Urinary bladder (tissue), 3 donors: ENCODE measurements at regions not wholly inside any gene's neighbourhood (a gene's known extent, or its start where the extent isn't known, plus 50 kb on each side); places are given as distances from the start of the nearest gene placed in this dataset.

Experiments
- DNase-seq: peaks from one replicate; pipeline ENCODE4 v3.0.0-alpha.2; 2015; ENCODE audit errors: extremely low spot score
- H3K27ac ChIP-seq: one replicate; pipeline ENCODE4 v1.5.1; 2013; ENCODE audit warnings: low read depth, mild to moderate bottlenecking, moderate library complexity
- H3K36me3 ChIP-seq: one replicate; pipeline ENCODE4 v1.6.1; 2013; ENCODE audit warnings: mild to moderate bottlenecking, moderate library complexity; ENCODE audit not compliant: insufficient read depth
- H3K4me1 ChIP-seq: one replicate; pipeline ENCODE4 v1.6.1; 2013; ENCODE audit warnings: mild to moderate bottlenecking, moderate library complexity; ENCODE audit not compliant: insufficient read depth
- H3K4me3 ChIP-seq: one replicate; pipeline ENCODE4 v1.5.1; 2013; ENCODE audit warnings: low read depth, low read length
- WGBS: extraction: QIAGEN DNeasy Blood & Tissue Kit; methylation state at CpG from one replicate; pipeline ENCODE4 v1.1.7; 2013; 5-methylcytosine and 5-hydroxymethylcytosine counted together
- donor health status: healthy with polysubstance abuse.
- donor health status: healthy.

- H3K4me3 ChIP-seq = no peak overlapping the region
- 37% methylated on average over 3 of the region's 3 CpGs for WGBS
These were observed 147.9 kb upstream of the TBCA start for GRCh38 chr5:77924081-77924480.

GRCh38 chr5:77923666-77924065, 147.5 kb upstream of the TBCA start:
- Histone ChIP-seq H3K36me3 (no peaks in the 10 kb centered on the region), H3K4me1 (no peaks in the 10 kb centered on the region), H3K4me3 (no peak overlapping the region), H3K27ac (no peak overlapping the region)
- WGBS = 69% methylated on average over 4 of the region's 4 CpGs
- no peak for DNase-seq

More at GRCh38 chr5:77924081-77924480, 147.9 kb upstream of the TBCA start:
- H3K27ac ChIP-seq = no peak overlapping the region
- H3K4me1 ChIP-seq = no peaks in the 10 kb centered on the region
- H3K36me3 ChIP-seq = no peaks in the 10 kb centered on the region
- DNase-seq = no peak

DNA sequence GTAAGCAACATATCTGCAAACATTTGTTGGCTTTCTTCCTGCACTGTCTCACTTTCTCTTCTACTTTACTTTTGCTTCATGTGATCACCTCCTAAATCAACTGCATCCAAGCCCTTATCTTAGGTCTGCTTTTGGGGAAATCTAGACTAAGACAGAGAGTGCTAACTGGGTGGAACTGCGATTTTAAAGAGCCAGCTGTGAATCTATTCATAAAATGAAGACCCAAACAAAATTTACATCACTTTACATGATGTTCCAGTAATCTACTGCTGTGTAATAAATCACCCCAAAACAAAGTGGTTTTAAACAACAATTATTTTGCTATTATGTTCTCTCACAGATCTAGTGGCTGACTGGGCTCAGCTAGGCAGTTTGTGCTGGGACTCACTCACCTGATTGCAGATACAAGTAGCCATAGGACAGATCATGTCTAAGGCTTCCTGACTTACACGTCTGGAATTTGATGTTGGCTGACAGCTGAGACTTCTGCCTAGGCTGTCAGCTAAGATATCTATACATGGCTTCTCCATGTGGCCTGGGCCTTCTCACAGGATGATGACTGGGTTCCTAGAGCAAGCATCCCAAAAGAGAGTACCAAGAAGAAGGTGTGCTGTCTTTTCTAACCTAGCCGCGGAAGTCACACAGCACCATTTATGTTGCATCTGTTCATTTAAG, 145.1 kb upstream of the TBCA start:
- Histone ChIP-seq H3K4me3 (no peak overlapping the region), H3K4me1 (no peaks in the 10 kb centered on the region), H3K36me3 (no peaks in the 10 kb centered on the region), H3K27ac (no peak overlapping the region)
- 85% methylated on average over 4 of the region's 4 CpGs for WGBS
- no peak for DNase-seq

- H3K4me3 ChIP-seq = no peak overlapping the region
- H3K27ac ChIP-seq = no peak overlapping the region
- no peaks in the 10 kb centered on the region for H3K4me1 ChIP-seq
- H3K36me3 ChIP-seq = no peaks in the 10 kb centered on the region
- WGBS = 80% methylated on average over 5 of the region's 5 CpGs
- DNase-seq = no peak
These were observed 144.4 kb upstream of the TBCA start for GRCh38 chr5:77920359-77921058.

DNA sequence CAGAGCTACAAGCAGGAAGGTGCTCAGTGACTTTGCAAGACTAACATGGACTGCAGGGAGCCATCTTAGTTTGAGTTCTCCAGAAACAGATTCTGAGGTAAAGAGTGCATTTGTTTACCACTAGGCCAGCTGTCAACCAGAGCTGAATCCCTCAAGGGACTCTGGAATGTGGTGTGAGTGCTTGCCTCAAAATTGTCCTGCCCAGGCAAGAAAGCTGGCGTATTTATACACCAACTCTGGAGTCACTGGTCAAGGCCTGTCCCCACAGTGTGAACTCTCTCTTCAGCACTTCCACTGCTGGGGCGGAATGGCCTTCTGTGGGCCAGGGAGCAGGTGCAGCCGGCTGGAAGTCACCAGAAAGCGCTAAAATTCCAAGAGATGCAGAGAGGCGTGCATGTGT, 139.2 kb upstream of the TBCA start:
- 95% methylated on average over 5 of the region's 5 CpGs for WGBS
- no peaks in the 10 kb centered on the region for H3K36me3 ChIP-seq
- no peak overlapping the region for H3K27ac ChIP-seq
- no peaks in the 10 kb centered on the region for H3K4me1 ChIP-seq
- DNase-seq = no peak
- no peak overlapping the region for H3K4me3 ChIP-seq

- Histone ChIP-seq H3K27ac (no peak overlapping the region), H3K4me1 (no peaks in the 10 kb centered on the region), H3K36me3 (no peaks in the 10 kb centered on the region), H3K4me3 (no peak overlapping the region)
- DNase-seq = no peak
- 56% methylated on average over 6 of the region's 6 CpGs for WGBS
These were observed 136.6 kb upstream of the TBCA start for GRCh38 chr5:77912721-77913120.

GRCh38 chr5:77910602-77911188, 134.6 kb upstream of the TBCA start:
- DNase-seq = no peak
- Histone ChIP-seq H3K27ac (no peak overlapping the region), H3K4me1 (no peaks in the 10 kb centered on the region), H3K36me3 (no peaks in the 10 kb centered on the region), H3K4me3 (no peak overlapping the region)

- 78% methylated on average over 2 of the region's 2 CpGs for WGBS
These were observed 133.1 kb upstream of the TBCA start for GRCh38 chr5:77909237-77909636.

GRCh38 chr5:77908787-77909186, 132.6 kb upstream of the TBCA start:
- no peak for DNase-seq
- H3K4me3 ChIP-seq = no peak overlapping the region
- no peak overlapping the region for H3K27ac ChIP-seq
- H3K36me3 ChIP-seq = no peaks in the 10 kb centered on the region
- no peaks in the 10 kb centered on the region for H3K4me1 ChIP-seq
- WGBS = 55% methylated on average over 3 of the region's 3 CpGs

More at GRCh38 chr5:77909237-77909636, 133.1 kb upstream of the TBCA start:
- H3K4me1 ChIP-seq = no peaks in the 10 kb centered on the region
- no peak overlapping the region for H3K27ac ChIP-seq
- H3K36me3 ChIP-seq = no peaks in the 10 kb centered on the region
- DNase-seq = no peak
- H3K4me3 ChIP-seq = no peak overlapping the region

DNA sequence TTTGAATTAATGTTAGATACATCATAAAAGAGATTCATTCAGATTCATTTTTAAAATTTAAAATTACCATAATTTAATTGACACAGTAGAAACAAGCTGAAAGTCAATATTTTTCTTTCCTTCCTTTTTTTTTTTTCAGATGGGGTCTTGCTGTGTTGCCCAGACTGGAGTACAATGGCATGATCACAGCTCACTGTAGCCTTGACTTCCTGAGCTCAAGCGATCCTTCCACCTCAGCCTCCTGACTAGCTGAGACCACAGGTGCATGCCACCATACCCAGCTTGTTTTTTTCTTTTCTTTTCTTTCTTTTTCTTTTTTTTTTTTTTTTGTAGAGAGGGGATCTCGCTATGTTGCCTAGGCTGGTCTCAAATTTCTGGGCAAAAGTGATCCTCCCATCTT, 131.6 kb upstream of the TBCA start:
- Histone ChIP-seq H3K4me3 (no peak overlapping the region), H3K4me1 (no peaks in the 10 kb centered on the region), H3K36me3 (no peaks in the 10 kb centered on the region), H3K27ac (no peak overlapping the region)
- no peak for DNase-seq
- 89% methylated on average over 2 of the region's 2 CpGs for WGBS

- Histone ChIP-seq H3K27ac (no peak overlapping the region), H3K4me3 (no peak overlapping the region), H3K4me1 (no peaks in the 10 kb centered on the region), H3K36me3 (no peaks in the 10 kb centered on the region)
- DNase-seq = no peak
- WGBS = 86% methylated on average over 8 of the region's 8 CpGs
These were observed 130.7 kb upstream of the TBCA start for GRCh38 chr5:77906806-77907205.

DNA sequence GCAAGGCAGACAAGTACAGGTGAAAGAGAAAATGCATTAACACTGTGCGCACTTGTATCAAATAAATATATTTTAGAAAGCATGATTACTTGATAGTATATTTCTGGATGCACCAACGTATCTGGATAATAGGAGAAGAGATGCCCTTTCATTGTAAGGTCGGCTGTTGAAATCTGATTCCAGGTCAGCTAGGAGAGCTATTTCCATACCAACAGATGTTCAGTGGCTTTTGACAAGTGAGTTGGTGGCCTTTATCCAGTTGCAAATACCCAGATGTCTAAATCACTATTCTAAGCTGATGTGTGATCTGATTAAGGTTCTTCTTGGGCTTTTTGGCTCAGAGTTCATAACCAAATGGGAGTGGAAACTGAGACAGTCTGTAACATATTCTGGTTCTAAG, 128.2 kb upstream of the TBCA start:
- Histone ChIP-seq H3K4me1 (no peaks in the 10 kb centered on the region), H3K4me3 (no peak overlapping the region), H3K36me3 (no peaks in the 10 kb centered on the region), H3K27ac (no peak overlapping the region)
- no peak for DNase-seq
- 63% methylated on average over 3 of the region's 3 CpGs for WGBS

DNA sequence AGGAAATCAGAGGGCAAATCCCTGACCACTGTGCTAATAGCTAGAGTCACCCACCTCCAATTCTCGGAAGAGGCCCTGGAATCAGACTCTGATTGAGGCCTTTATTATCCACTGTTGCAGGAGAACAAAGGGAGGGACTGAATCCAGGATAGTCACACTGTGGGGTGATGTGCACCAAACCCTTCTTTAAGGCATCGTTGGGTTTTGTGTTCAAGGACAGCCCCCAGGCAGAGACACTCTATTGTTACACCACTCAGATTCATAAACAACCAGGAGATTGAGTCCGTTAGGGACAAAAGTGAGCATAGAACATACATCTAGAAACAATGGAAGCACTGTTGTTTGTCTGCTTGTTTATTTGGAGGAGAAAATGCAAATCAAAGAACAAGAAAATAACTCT, 124.6 kb upstream of the TBCA start:
- no peaks in the 10 kb centered on the region for H3K4me1 ChIP-seq
- no peak overlapping the region for H3K27ac ChIP-seq
- DNase-seq = no peak
- no peaks in the 10 kb centered on the region for H3K36me3 ChIP-seq
- 78% methylated on average over 3 of the region's 3 CpGs for WGBS
- no peak overlapping the region for H3K4me3 ChIP-seq

DNA sequence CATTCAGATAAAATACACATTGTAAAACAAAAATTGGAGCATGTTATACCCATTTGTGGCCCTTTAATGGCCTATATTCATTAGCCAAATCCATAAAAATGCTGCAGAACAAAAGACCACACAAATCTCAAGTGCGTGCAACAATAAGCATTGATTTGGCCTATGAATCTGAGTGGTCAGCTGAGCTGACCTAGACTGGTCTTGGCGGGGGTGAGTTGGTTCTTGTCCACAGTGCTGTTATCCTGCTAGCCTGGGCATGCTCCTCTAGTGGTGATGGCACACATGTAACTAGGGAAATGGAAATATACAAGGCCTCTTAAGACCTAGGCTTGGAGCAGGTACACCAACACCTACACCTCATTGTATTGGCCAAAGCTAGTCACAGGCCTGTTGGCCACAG, 122.2 kb upstream of the TBCA start:
- H3K4me1 ChIP-seq = no peaks in the 10 kb centered on the region
- DNase-seq = no peak
- 88% methylated on average over 2 of the region's 2 CpGs for WGBS
- no peaks in the 10 kb centered on the region for H3K36me3 ChIP-seq
- no peak overlapping the region for H3K4me3 ChIP-seq
- H3K27ac ChIP-seq = no peak overlapping the region
